Spleen (tissue), 11 donors: ENCODE measurements at regions not wholly inside any gene's neighbourhood (a gene's known extent, or its start where the extent isn't known, plus 50 kb on each side); places are given as distances from the start of the nearest gene placed in this dataset.

Experiments used
- DNase-seq: peaks from one replicate; pipeline ENCODE4 v3.0.0-alpha.2; 2020
- H3K27ac ChIP-seq, 8 donors: fragments of 200-600 bp; sonication (generic) in 7 of 8; 1 replicate in 4 of 8; 2 replicates in 4 of 8; pipeline versions ENCODE4 v1.5.0 to v1.8.0; 2016 to 2021; ENCODE audit warnings: inconsistent platforms in 4 of 8, mild to moderate bottlenecking in 4 of 8, moderate library complexity in 1 of 8
- H3K27me3 ChIP-seq, 7 donors: fragments of 200-600 bp; sonication (generic) in 6 of 7; replicated peaks in 1 of 7; 1 replicate in 4 of 7; 2 replicates in 3 of 7; pipeline versions ENCODE4 v1.5.0 to v1.8.0; 2016 to 2021; ENCODE audit warnings: inconsistent platforms in 3 of 7, mild to moderate bottlenecking in 1 of 7
- H3K36me3 ChIP-seq, 6 donors: fragments of 200-600 bp; sonication (generic) in 5 of 6; 1 replicate in 4 of 6; 2 replicates in 2 of 6; pipeline versions ENCODE4 v1.5.0 to v1.8.0; 2016 to 2021; ENCODE audit warnings: inconsistent platforms in 2 of 6
- H3K4me1 ChIP-seq, 6 donors: fragments of 200-600 bp; sonication (generic) in 5 of 6; 1 replicate in 3 of 6; 2 replicates in 3 of 6; pipeline versions ENCODE4 v1.5.0 to v1.8.0; 2016 to 2021; ENCODE audit warnings: inconsistent platforms in 3 of 6
- H3K4me3 ChIP-seq, 8 donors: fragments of 200-600 bp; sonication (generic) in 7 of 8; 1 replicate in 4 of 8; 2 replicates in 4 of 8; pipeline versions ENCODE4 v1.5.0 to v1.8.0; 2016 to 2021; ENCODE audit warnings: inconsistent platforms in 4 of 8, mild to moderate bottlenecking in 4 of 8, moderate library complexity in 2 of 8
- H3K9me3 ChIP-seq, 8 donors: fragments of 200-600 bp; sonication (generic) in 7 of 8; 1 replicate in 4 of 8; 2 replicates in 4 of 8; pipeline versions ENCODE4 v1.5.0 to v1.8.0; 2016 to 2021; ENCODE audit warnings: inconsistent platforms in 4 of 8
- POLR2A ChIP-seq, 3 donors: fragments of 450-650 bp; IDR thresholded peaks; one replicate each; pipeline ENCODE4 v1.5.1; 2017; ENCODE audit warnings: antibody characterized with exemption in 3 of 3, mild to moderate bottlenecking in 1 of 3
- POLR2AphosphoS5 ChIP-seq, 3 donors: sonication (generic); formaldehyde crosslinking; IDR thresholded peaks; one replicate each; pipeline ENCODE4 v1.5.1; 2017; ENCODE audit warnings: antibody characterized with exemption in 3 of 3
- WGBS, 5 donors: extraction: QIAGEN DNeasy Blood & Tissue Kit in 3 of 5; methylation state at CpG; one replicate each; pipeline versions ENCODE4 v1.1.5 to v1.1.7; 2013 to 2018; 5-methylcytosine and 5-hydroxymethylcytosine counted together
- intact Hi-C: fragments of 100-400 bp; cut with DNase I; formaldehyde crosslinking; loops from one replicate; pipeline ENCODE4 v1.15.0; 2023; ENCODE audit warnings: low total_unique reads
- TF ChIP-seq, protein P1 (sequence below), 11 experiments: fragments of 200-600 bp in 7 of 11; fragments of 450-650 bp in 4 of 11; sonication (generic) in 4 of 11; IDR thresholded peaks in 8 of 11; conservative IDR thresholded peaks in 3 of 11; 1 replicate in 7 of 11; 2 replicates in 4 of 11; pipeline versions ENCODE4 v1.4.0 to v1.8.0; 2016 to 2021; ENCODE audit warnings: antibody characterized with exemption in 11 of 11, inconsistent platforms in 4 of 11, mild to moderate bottlenecking in 1 of 11
- donor health status: healthy with polysubstance abuse.
- donor health status: DM: no; HTN: no; CAD: no; lungs with moderate emphysema.
- donor health status: DM: no; HTN: no; CAD: no.
- donor health status: Bipolar disorder and iron deficiency.
- donor health status: healthy.
- donor health status: DM: no; HTN: no; CAD: no.
- donor health status: DM: yes; HTN: yes; CAD: no.

DNA sequence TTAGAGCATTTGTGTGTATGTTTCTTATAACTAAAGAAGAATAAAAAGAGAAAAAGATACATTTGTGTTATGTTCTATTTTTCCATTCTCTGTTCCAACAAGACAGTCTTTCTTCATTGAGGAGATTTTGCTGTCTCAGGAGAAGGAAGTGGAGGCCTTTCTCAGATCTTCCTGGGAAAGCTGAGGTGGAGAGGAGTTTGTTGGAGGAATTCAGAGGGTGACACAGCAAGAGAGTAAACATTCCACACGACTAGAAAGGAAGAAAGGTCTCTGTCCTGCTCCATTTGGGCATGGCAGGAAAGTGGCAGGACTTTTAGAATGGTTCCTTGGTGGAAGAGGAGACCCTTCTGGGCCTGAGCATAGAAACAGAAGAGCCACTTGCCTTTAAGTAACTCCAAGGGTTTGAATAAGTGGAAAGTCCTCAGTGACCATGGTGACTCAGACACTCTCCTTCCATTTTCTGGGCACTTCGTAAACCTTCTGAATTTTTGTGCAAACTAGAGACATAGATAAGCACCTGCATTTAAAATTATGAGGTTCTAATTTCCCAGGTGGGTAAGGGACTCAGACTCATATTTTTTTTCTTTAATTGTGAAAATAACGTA lies 52.3 kb upstream of the COL5A2 start:
- no peak overlapping the region for H3K27ac ChIP-seq
- no peak overlapping the region for H3K4me3 ChIP-seq
- H3K4me1 ChIP-seq: no peaks in the 10 kb centered on the region
- TF ChIP-seq, protein P1, sequence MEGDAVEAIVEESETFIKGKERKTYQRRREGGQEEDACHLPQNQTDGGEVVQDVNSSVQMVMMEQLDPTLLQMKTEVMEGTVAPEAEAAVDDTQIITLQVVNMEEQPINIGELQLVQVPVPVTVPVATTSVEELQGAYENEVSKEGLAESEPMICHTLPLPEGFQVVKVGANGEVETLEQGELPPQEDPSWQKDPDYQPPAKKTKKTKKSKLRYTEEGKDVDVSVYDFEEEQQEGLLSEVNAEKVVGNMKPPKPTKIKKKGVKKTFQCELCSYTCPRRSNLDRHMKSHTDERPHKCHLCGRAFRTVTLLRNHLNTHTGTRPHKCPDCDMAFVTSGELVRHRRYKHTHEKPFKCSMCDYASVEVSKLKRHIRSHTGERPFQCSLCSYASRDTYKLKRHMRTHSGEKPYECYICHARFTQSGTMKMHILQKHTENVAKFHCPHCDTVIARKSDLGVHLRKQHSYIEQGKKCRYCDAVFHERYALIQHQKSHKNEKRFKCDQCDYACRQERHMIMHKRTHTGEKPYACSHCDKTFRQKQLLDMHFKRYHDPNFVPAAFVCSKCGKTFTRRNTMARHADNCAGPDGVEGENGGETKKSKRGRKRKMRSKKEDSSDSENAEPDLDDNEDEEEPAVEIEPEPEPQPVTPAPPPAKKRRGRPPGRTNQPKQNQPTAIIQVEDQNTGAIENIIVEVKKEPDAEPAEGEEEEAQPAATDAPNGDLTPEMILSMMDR (IDR thresholded peaks at IDR 0.05 in 8 of 11, conservative IDR thresholded peaks at IDR 0.05 in 3 of 11): no peak
- no peak for TF ChIP-seq POLR2AphosphoS5 (IDR thresholded peaks at IDR 0.05)
- H3K27me3 ChIP-seq: no peaks in the 10 kb centered on the region
- 61 to 70% (median 64%) methylated on average over 3 of the region's 3 CpGs for WGBS, 5 donors
- H3K36me3 ChIP-seq: no peaks in the 10 kb centered on the region
- intact Hi-C loops: no loop called here
- no peak for DNase-seq
- H3K9me3 ChIP-seq: no peaks in the 10 kb centered on the region

DNA sequence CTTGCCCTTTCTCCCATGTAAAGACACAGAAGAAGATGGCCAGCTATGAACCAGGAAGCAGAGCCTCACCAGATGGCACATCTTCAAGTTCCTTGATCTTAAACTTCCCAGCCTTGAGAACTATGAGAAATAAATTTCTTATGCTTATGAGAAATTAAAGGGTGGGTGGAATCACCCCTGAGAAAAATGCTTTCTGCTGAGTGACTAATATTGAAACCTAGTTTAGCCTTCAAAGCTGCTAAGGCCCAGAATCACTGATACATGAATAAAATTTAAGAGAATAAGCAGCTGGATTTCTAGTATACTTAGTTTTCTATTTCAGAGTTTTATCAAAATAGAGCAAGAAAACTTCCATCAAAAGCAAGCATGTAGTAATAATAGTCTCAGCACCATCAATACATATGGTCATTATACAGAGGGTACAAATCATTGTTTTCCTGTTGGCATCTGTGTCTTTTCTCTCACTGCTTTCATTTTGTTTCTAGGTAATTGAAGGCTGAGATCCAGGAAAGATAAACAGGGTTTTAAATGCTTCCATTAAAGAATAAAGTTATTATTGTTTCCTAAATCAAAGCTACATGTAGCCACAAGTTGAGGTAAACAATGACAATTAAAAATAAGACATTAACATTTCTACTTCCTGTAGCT lies 53.3 kb upstream of the COL5A2 start:
- TF ChIP-seq POLR2A (IDR thresholded peaks at IDR 0.05): no peak
- TF ChIP-seq POLR2AphosphoS5 (IDR thresholded peaks at IDR 0.05): no peak
- TF ChIP-seq, protein P1 (IDR thresholded peaks at IDR 0.05 in 8 of 11, conservative IDR thresholded peaks at IDR 0.05 in 3 of 11): no peak
- Histone ChIP-seq H3K4me3 (no peak overlapping the region), H3K36me3 (no peaks in the 10 kb centered on the region), H3K4me1 (no peaks in the 10 kb centered on the region), H3K9me3 (no peaks in the 10 kb centered on the region), H3K27me3 (no peaks in the 10 kb centered on the region), H3K27ac (no peak overlapping the region)
- intact Hi-C loops: no loop called here
- DNase-seq: no peak

DNA sequence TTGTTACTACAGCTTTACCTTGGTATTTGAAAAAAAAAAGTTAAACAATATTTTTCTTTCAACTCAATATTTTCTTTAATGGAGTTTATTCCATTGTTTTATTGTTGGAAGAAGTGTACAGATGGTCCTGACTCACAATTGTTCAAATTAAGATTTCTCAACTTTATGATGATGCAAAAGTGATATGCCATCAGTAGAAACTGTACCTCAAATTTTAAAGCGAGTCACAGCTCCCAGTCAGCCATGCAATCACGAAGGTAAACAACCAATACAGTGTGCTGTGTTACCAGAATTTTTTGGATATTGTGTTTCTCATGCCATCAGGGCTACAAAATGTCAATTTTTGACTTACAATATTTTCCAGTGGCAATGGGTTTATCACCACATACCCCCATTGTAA lies 54.0 kb upstream of the COL5A2 start:
- Histone ChIP-seq H3K36me3 (no peaks in the 10 kb centered on the region), H3K27ac (no peak overlapping the region), H3K27me3 (no peaks in the 10 kb centered on the region), H3K4me1 (no peaks in the 10 kb centered on the region), H3K4me3 (no peak overlapping the region), H3K9me3 (no peaks in the 10 kb centered on the region)
- intact Hi-C loops: no loop called here
- 81 to 94% (median 85%) methylated on average over 2 of the region's 2 CpGs for WGBS, 5 donors
- TF ChIP-seq, protein P1 (IDR thresholded peaks at IDR 0.05 in 8 of 11, conservative IDR thresholded peaks at IDR 0.05 in 3 of 11): no peak
- no peak for TF ChIP-seq POLR2A (IDR thresholded peaks at IDR 0.05)
- TF ChIP-seq POLR2AphosphoS5 (IDR thresholded peaks at IDR 0.05): no peak
- no peak for DNase-seq

DNA sequence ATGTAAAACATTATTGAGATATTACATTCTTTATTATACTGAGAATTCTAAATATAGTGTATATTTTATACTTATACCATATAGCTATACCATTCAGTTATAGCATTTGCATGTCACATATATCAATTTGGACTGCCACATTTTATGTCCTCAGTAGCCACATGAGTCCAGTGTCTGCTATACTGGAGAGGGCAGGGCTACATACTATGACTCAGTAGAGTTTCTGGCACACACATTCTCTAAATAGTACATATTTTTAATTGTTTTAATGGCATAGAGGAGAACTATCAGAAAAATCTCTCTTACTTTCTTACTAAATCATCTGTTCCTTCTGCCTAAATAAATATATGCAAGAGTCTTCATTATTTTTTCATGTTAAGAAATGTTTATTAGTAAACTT lies 55.4 kb upstream of the COL5A2 start:
- intact Hi-C loops: no loop called here
- DNase-seq: no peak
- TF ChIP-seq, protein P1 (IDR thresholded peaks at IDR 0.05 in 8 of 11, conservative IDR thresholded peaks at IDR 0.05 in 3 of 11): no peak
- TF ChIP-seq POLR2A (IDR thresholded peaks at IDR 0.05): no peak
- no peak for TF ChIP-seq POLR2AphosphoS5 (IDR thresholded peaks at IDR 0.05)
- Histone ChIP-seq H3K36me3 (no peaks in the 10 kb centered on the region), H3K4me1 (no peaks in the 10 kb centered on the region), H3K27ac (no peak overlapping the region), H3K9me3 (no peaks in the 10 kb centered on the region), H3K27me3 (no peaks in the 10 kb centered on the region), H3K4me3 (no peak overlapping the region)
